A549 (cell line): ENCODE measurements at regions not wholly inside any gene's neighbourhood (a gene's known extent, or its start where the extent isn't known, plus 50 kb on each side); places are given as distances from the start of the nearest gene placed in this dataset.

Experiments
- ATAC-seq, 2 experiments: fragments of 200-7000 bp in 1 of 2; fragments of >200 bp in 1 of 2; cut with Nextera tagmentation in 1 of 2; cut with Tn5 transposase in 1 of 2; 3 replicates each; pipeline versions ENCODE4 v1.8.0 to v1.9.1; 2018 to 2020; ENCODE audit warnings: mild to moderate bottlenecking in 1 of 2, moderate library complexity in 1 of 2
- CTCF ChIA-PET: fragments of 300-600 bp; sonication (Branson Sonifier 250); formaldehyde crosslinking; extraction: SDS; loops from one replicate; lab custom pipeline; 2021; ENCODE audit warnings: antibody characterized with exemption, inconsistent platforms; lab: Yijun Ruan, JAX
- POLR2A ChIA-PET: fragments of 350-600 bp; formaldehyde crosslinking; extraction: SDS; loops from one replicate; lab custom pipeline; 2021; ENCODE audit warnings: antibody characterized with exemption, inconsistent platforms; lab: Yijun Ruan, JAX
- DNase-seq, 2 experiments: peaks; one replicate each; pipeline versions ENCODE4 v3.0.0 to v3.0.0-alpha.2; 2011 to 2016; ENCODE audit warnings: low read depth in 1 of 2, low spot score in 1 of 2
- FAIRE-seq: peaks from 2 replicates; lab custom pipeline; 2011; peaks lifted over from hg19 to GRCh38; lab: Jason Lieb, UNC
- H3K27ac ChIP-seq, 2 experiments: fragments of >200 bp; sonication (Bioruptor Twin); formaldehyde crosslinking; 3 replicates each; pipeline ENCODE4 v1.5.1; 2016 to 2017
- H3K4me1 ChIP-seq: fragments of >200 bp; sonication (Bioruptor Twin); formaldehyde crosslinking; 3 replicates; pipeline ENCODE4 v1.6.1; 2016
- H3K4me2 ChIP-seq: fragments of >200 bp; sonication (Bioruptor Twin); formaldehyde crosslinking; 3 replicates; pipeline ENCODE4 v1.6.1; 2016
- H3K4me3 ChIP-seq: fragments of >200 bp; sonication (Bioruptor Twin); formaldehyde crosslinking; 3 replicates; pipeline ENCODE4 v1.5.1; 2016
- H3K9me3 ChIP-seq: fragments of >200 bp; sonication (Bioruptor Twin); formaldehyde crosslinking; 3 replicates; pipeline ENCODE4 v1.6.1; 2016
- ATOH8 ChIP-seq: fragments of 250-450 bp; sonication (Bioruptor Pico); IDR thresholded peaks from 2 replicates; pipeline ENCODE4 v1.5.0; 2020; ENCODE audit warnings: low read depth, mild to moderate bottlenecking, moderate library complexity
- BHLHE40 ChIP-seq: IDR thresholded peaks from 2 replicates; pipeline ENCODE4 v1.6.1; 2012; ENCODE audit warnings: low read depth, low read length, inconsistent platforms
- CBX2 ChIP-seq: fragments of 200-600 bp; sonication (generic); IDR thresholded peaks from 2 replicates; pipeline ENCODE4 v1.6.1; 2016; ENCODE audit warnings: low read depth, mild to moderate bottlenecking, borderline replicate concordance
- CEBPB ChIP-seq, 2 experiments: fragments of >200 bp in 1 of 2; sonication (Bioruptor Twin) in 1 of 2; formaldehyde crosslinking in 1 of 2; IDR thresholded peaks; 2 replicates each; pipeline ENCODE4 v1.6.1; 2012 to 2016
- CHD2 ChIP-seq: fragments of 150-350 bp; IDR thresholded peaks from 2 replicates; pipeline ENCODE4 v1.6.1; 2014; ENCODE audit warnings: low read length; ENCODE audit not compliant: partially characterized antibody
- CTCF ChIP-seq: fragments of >200 bp; sonication (Bioruptor Twin); formaldehyde crosslinking; IDR thresholded peaks from 3 replicates; pipeline ENCODE4 v1.5.1; 2016
- E2F6 ChIP-seq: IDR thresholded peaks from 2 replicates; pipeline ENCODE4 v1.6.1; 2012; ENCODE audit warnings: low read depth, borderline replicate concordance
- EHF ChIP-seq: fragments of 250-450 bp; sonication (Bioruptor Pico); IDR thresholded peaks from 2 replicates; pipeline ENCODE4 v1.5.0; 2020; ENCODE audit warnings: mild to moderate bottlenecking
- EHMT2 ChIP-seq: fragments of 200-600 bp; sonication (generic); IDR thresholded peaks from 2 replicates; pipeline ENCODE4 v1.6.1; 2016; ENCODE audit warnings: antibody characterized with exemption, low read depth, mild to moderate bottlenecking, moderate library complexity
- ELK1 ChIP-seq: fragments of 150-350 bp; IDR thresholded peaks from 2 replicates; pipeline ENCODE4 v1.6.1; 2014; ENCODE audit warnings: low read depth, mild to moderate bottlenecking, low read length
- EP300 ChIP-seq, 2 experiments: fragments of >200 bp; sonication (Bioruptor Twin); formaldehyde crosslinking; IDR thresholded peaks; 2 replicates in 1 of 2; 3 replicates in 1 of 2; pipeline ENCODE4 v1.6.1; 2016 to 2017
- ESRRA ChIP-seq: fragments of 150-350 bp; IDR thresholded peaks from 2 replicates; pipeline ENCODE4 v1.6.1; 2014; ENCODE audit warnings: mild to moderate bottlenecking, low read length, borderline replicate concordance
- FOSB ChIP-seq: fragments of 250-450 bp; sonication (Bioruptor Pico); IDR thresholded peaks from 2 replicates; pipeline ENCODE4 v1.5.0; 2020; ENCODE audit warnings: mild to moderate bottlenecking, moderate library complexity
- FOSL2 ChIP-seq, 2 experiments: fragments of 450-650 bp in 1 of 2; fragments of >200 bp in 1 of 2; sonication (Bioruptor Twin) in 1 of 2; formaldehyde crosslinking; IDR thresholded peaks; 2 replicates each; pipeline versions ENCODE4 v1.5.0 to v1.6.1; 2016 to 2020; ENCODE audit warnings: mild to moderate bottlenecking in 1 of 2, moderate library complexity in 1 of 2
- HDAC2 ChIP-seq: fragments of 200-600 bp; sonication (generic); IDR thresholded peaks from 2 replicates; pipeline ENCODE4 v1.6.1; 2016
- HES2 ChIP-seq: fragments of >200 bp; sonication (Bioruptor Twin); formaldehyde crosslinking; IDR thresholded peaks from 2 replicates; pipeline ENCODE4 v1.6.1; 2016
- HEYL ChIP-seq: fragments of 250-450 bp; sonication (Bioruptor Pico); IDR thresholded peaks from 2 replicates; pipeline ENCODE4 v1.8.0; 2021; ENCODE audit warnings: mild to moderate bottlenecking, moderate library complexity
- HMGXB4 ChIP-seq: fragments of 250-450 bp; sonication (Bioruptor Pico); IDR thresholded peaks from 2 replicates; pipeline ENCODE4 v1.5.0; 2021; ENCODE audit warnings: mild to moderate bottlenecking, moderate library complexity, borderline replicate concordance
- HOXA7 ChIP-seq: fragments of 250-450 bp; sonication (Bioruptor Pico); IDR thresholded peaks from 2 replicates; pipeline ENCODE4 v1.5.0; 2020; ENCODE audit warnings: mild to moderate bottlenecking, moderate library complexity
- JUN ChIP-seq, 2 experiments: fragments of >200 bp; sonication (Bioruptor Twin); formaldehyde crosslinking; IDR thresholded peaks; 2 replicates in 1 of 2; 3 replicates in 1 of 2; pipeline ENCODE4 v1.6.1; 2016 to 2017
- JUNB ChIP-seq: fragments of >200 bp; sonication (Bioruptor Twin); formaldehyde crosslinking; IDR thresholded peaks from 2 replicates; pipeline ENCODE4 v1.6.1; 2016
- MAZ ChIP-seq: fragments of 150-350 bp; IDR thresholded peaks from 2 replicates; pipeline ENCODE4 v1.6.1; 2014; ENCODE audit warnings: antibody characterized with exemption, low read depth, low read length, borderline replicate concordance
- NFE2L2 ChIP-seq: fragments of 150-350 bp; conservative IDR thresholded peaks from 2 replicates; pipeline ENCODE4 v1.6.1; 2014; ENCODE audit warnings: low read length
- PBX3 ChIP-seq: IDR thresholded peaks from 2 replicates; pipeline ENCODE4 v1.6.1; 2012
- RFX5 ChIP-seq: fragments of 450-650 bp; IDR thresholded peaks from 2 replicates; pipeline ENCODE4 v1.7.1; 2014; ENCODE audit warnings: antibody characterized with exemption, mild to moderate bottlenecking, moderate library complexity
- RNF2 ChIP-seq: fragments of 200-600 bp; sonication (generic); IDR thresholded peaks from 2 replicates; pipeline ENCODE4 v1.6.1; 2016; ENCODE audit warnings: low read depth, mild to moderate bottlenecking, antibody characterized with exemption, moderate library complexity, borderline replicate concordance
- ZSCAN20 ChIP-seq: fragments of 250-450 bp; sonication (Bioruptor Pico); IDR thresholded peaks from 2 replicates; pipeline ENCODE4 v1.8.0; 2022; ENCODE audit warnings: mild to moderate bottlenecking, moderate library complexity
- WGBS: methylation state at CpG from one replicate; pipeline ENCODE4 v1.1.6; 2017; ENCODE audit errors: missing lambda C conversion rate; 5-methylcytosine and 5-hydroxymethylcytosine counted together

GRCh38 chr2:164103271-164103670 lies 367.5 kb upstream of the FIGN start:
- FAIRE-seq (no peak), DNase-seq (no peak), ATAC-seq (no peak)
- TF ChIP-seq NFE2L2 (no peak), EHMT2 (no peak), JUNB (no peak), RNF2 (no peak), ATOH8 (CRISPR knock-in tag) (no peak), MAZ (no peak), HES2 (no peak), CBX2 (no peak), EP300 (IDR thresholded peaks at IDR 0.05) (no peak), CEBPB (IDR thresholded peaks at IDR 0.05) (no peak), ZSCAN20 (CRISPR knock-in tag) (no peak)
- H3K4me2 ChIP-seq: no peak overlapping the region
- WGBS: 66% methylated on average over 6 of the region's 6 CpGs
- no peaks in the 10 kb centered on the region for H3K9me3 ChIP-seq
- H3K4me3 ChIP-seq: no peak overlapping the region
- POLR2A ChIA-PET: no interaction called here
- no peak overlapping the region for H3K27ac ChIP-seq
- H3K4me1 ChIP-seq: no peaks in the 10 kb centered on the region
- CTCF ChIA-PET: no interaction called here

- H3K4me3 ChIP-seq: no peak overlapping the region
- H3K4me2 ChIP-seq: no peak overlapping the region
- DNase-seq (no peak), FAIRE-seq (no peak), ATAC-seq (no peak)
- no peak overlapping the region for H3K27ac ChIP-seq
- no peaks in the 10 kb centered on the region for H3K9me3 ChIP-seq
- POLR2A ChIA-PET: no interaction called here
- no peak for TF ChIP-seq ESRRA
- TF ChIP-seq CTCF: no peak
- TF ChIP-seq HOXA7 (CRISPR knock-in tag): no peak
- no peak for TF ChIP-seq E2F6
- TF ChIP-seq CHD2: no peak
- TF ChIP-seq HEYL (CRISPR knock-in tag): no peak
- TF ChIP-seq HDAC2: no peak
- no peak for TF ChIP-seq JUN (IDR thresholded peaks at IDR 0.05)
- no peak for TF ChIP-seq ELK1
- TF ChIP-seq FOSB (CRISPR knock-in tag): no peak
- no peak for TF ChIP-seq EHF
- TF ChIP-seq CBX2: no peak
- no peak for TF ChIP-seq HMGXB4
- no peak for TF ChIP-seq RFX5
- no peak for TF ChIP-seq BHLHE40
- no peak for TF ChIP-seq FOSL2 (IDR thresholded peaks at IDR 0.05)
- TF ChIP-seq FOSL2 (CRISPR knock-in tag; IDR thresholded peaks at IDR 0.05): no peak
- no peak for TF ChIP-seq PBX3
- CTCF ChIA-PET: no interaction called here
- H3K4me1 ChIP-seq: no peaks in the 10 kb centered on the region
- WGBS: 0% methylated on average over 1 of the region's 1 CpG
Measured at GRCh38 chr2:164102366-164102765, 366.6 kb upstream of the FIGN start.
